ENCODE measurements at regions not wholly inside any gene's neighbourhood (a gene's known extent, or its start where the extent isn't known, plus 50 kb on each side); places are given as distances from the start of the nearest gene placed in this dataset.

- TF ChIP-seq, protein P1, sequence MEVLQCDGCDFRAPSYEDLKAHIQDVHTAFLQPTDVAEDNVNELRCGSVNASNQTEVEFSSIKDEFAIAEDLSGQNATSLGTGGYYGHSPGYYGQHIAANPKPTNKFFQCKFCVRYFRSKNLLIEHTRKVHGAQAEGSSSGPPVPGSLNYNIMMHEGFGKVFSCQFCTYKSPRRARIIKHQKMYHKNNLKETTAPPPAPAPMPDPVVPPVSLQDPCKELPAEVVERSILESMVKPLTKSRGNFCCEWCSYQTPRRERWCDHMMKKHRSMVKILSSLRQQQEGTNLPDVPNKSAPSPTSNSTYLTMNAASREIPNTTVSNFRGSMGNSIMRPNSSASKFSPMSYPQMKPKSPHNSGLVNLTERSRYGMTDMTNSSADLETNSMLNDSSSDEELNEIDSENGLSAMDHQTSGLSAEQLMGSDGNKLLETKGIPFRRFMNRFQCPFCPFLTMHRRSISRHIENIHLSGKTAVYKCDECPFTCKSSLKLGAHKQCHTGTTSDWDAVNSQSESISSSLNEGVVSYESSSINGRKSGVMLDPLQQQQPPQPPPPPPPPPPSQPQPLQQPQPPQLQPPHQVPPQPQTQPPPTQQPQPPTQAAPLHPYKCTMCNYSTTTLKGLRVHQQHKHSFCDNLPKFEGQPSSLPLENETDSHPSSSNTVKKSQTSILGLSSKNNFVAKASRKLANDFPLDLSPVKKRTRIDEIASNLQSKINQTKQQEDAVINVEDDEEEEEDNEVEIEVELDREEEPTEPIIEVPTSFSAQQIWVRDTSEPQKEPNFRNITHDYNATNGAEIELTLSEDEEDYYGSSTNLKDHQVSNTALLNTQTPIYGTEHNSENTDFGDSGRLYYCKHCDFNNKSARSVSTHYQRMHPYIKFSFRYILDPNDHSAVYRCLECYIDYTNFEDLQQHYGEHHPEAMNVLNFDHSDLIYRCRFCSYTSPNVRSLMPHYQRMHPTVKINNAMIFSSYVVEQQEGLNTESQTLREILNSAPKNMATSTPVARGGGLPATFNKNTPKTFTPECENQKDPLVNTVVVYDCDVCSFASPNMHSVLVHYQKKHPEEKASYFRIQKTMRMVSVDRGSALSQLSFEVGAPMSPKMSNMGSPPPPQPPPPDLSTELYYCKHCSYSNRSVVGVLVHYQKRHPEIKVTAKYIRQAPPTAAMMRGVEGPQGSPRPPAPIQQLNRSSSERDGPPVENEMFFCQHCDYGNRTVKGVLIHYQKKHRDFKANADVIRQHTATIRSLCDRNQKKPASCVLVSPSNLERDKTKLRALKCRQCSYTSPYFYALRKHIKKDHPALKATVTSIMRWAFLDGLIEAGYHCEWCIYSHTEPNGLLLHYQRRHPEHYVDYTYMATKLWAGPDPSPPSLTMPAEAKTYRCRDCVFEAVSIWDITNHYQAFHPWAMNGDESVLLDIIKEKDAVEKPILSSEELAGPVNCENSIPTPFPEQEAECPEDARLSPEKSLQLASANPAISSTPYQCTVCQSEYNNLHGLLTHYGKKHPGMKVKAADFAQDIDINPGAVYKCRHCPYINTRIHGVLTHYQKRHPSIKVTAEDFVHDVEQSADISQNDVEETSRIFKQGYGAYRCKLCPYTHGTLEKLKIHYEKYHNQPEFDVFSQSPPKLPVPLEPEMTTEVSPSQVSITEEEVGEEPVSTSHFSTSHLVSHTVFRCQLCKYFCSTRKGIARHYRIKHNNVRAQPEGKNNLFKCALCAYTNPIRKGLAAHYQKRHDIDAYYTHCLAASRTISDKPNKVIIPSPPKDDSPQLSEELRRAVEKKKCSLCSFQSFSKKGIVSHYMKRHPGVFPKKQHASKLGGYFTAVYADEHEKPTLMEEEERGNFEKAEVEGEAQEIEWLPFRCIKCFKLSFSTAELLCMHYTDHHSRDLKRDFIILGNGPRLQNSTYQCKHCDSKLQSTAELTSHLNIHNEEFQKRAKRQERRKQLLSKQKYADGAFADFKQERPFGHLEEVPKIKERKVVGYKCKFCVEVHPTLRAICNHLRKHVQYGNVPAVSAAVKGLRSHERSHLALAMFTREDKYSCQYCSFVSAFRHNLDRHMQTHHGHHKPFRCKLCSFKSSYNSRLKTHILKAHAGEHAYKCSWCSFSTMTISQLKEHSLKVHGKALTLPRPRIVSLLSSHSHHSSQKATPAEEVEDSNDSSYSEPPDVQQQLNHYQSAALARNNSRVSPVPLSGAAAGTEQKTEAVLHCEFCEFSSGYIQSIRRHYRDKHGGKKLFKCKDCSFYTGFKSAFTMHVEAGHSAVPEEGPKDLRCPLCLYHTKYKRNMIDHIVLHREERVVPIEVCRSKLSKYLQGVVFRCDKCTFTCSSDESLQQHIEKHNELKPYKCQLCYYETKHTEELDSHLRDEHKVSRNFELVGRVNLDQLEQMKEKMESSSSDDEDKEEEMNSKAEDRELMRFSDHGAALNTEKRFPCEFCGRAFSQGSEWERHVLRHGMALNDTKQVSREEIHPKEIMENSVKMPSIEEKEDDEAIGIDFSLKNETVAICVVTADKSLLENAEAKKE (CRISPR knock-in tag; IDR thresholded peaks at IDR 0.05): no peak
- TF ChIP-seq STAT1 (IDR thresholded peaks at IDR 0.05; ENCODE audit: unreplicated experiment): no peak
These were observed 146.0 kb upstream of the ZWINT start (continued) for GRCh38 chr10:56507033-56507432.

DNA sequence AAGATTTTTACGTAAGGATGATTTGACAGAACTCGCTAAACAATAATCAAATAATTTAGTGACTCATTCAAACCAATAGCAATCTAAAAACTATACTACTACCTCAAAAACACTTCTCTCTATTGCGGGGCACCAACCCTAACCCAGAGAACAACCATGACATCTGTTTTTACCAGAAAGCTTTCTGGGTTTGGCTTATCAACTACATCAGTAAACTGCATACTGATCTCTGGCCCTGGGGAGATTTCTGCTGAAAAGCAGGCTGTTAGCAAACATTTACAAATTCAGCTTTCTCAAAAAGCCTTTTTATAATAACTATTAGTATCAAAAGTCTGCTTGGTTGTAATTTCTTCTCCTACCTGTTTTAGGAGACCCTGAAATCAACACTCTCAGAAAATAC, 144.5 kb upstream of the ZWINT start:
- no peaks in the 10 kb centered on the region for H3K27me3 ChIP-seq (ENCODE audit: insufficient read depth)
- Mint-ChIP-seq H3K4me1 (no peaks in the 10 kb centered on the region), H3K4me3 (no peak overlapping the region), H3K9me3 (no peaks in the 10 kb centered on the region; the same call in 2 of the 3 replicates), H3K36me3 (ENCODE audit: low read depth) (no peaks in the 10 kb centered on the region), H3K27ac (no peak overlapping the region), H3K27me3 (ENCODE audit: insufficient read depth, low read depth, poor library complexity) (no peaks in the 10 kb centered on the region)
- H3K79me2 ChIP-seq (replicated peaks; ENCODE audit: insufficient read depth): no peaks in the 10 kb centered on the region
- H3K4me3 ChIP-seq: no peak overlapping the region
- H4K20me1 ChIP-seq (replicated peaks; ENCODE audit: insufficient read depth): no peaks in the 10 kb centered on the region
- ATAC-seq: no peak
- H3K4me2 ChIP-seq: no peak overlapping the region
- DNase-seq (ENCODE audit: low spot score): no peak
- H3K9me2 ChIP-seq (ENCODE audit: insufficient read depth): no peaks in the 10 kb centered on the region
- no peaks in the 10 kb centered on the region for H3K36me3 ChIP-seq (ENCODE audit: insufficient read depth)
- H3K4me1 ChIP-seq (ENCODE audit: insufficient read depth): no peaks in the 10 kb centered on the region
- no peaks in the 10 kb centered on the region for H3F3A ChIP-seq (replicated peaks; ENCODE audit: low read depth)
- no peak overlapping the region for H3K27ac ChIP-seq (ENCODE audit: low read depth)
- H2AFZ ChIP-seq: peak overlapping the region; percentile 33; the same call in 1 of the 2 replicates
- TF ChIP-seq NANOG (IDR thresholded peaks at IDR 0.05; ENCODE audit: borderline replicate concordance) (no peak), CREB1 (CRISPR knock-in tag; IDR thresholded peaks at IDR 0.05; ENCODE audit: low read depth) (no peak), ZNF114 (CRISPR knock-in tag; IDR thresholded peaks at IDR 0.05) (no peak)
- TF ChIP-seq, protein P2, sequence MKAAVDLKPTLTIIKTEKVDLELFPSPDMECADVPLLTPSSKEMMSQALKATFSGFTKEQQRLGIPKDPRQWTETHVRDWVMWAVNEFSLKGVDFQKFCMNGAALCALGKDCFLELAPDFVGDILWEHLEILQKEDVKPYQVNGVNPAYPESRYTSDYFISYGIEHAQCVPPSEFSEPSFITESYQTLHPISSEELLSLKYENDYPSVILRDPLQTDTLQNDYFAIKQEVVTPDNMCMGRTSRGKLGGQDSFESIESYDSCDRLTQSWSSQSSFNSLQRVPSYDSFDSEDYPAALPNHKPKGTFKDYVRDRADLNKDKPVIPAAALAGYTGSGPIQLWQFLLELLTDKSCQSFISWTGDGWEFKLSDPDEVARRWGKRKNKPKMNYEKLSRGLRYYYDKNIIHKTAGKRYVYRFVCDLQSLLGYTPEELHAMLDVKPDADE (IDR thresholded peaks at IDR 0.05): no peak
- TF ChIP-seq, protein P1 (CRISPR knock-in tag; IDR thresholded peaks at IDR 0.05): no peak
